ENCODE measurements at regions not wholly inside any gene's neighbourhood (a gene's known extent, or its start where the extent isn't known, plus 50 kb on each side); places are given as distances from the start of the nearest gene placed in this dataset.

DNA sequence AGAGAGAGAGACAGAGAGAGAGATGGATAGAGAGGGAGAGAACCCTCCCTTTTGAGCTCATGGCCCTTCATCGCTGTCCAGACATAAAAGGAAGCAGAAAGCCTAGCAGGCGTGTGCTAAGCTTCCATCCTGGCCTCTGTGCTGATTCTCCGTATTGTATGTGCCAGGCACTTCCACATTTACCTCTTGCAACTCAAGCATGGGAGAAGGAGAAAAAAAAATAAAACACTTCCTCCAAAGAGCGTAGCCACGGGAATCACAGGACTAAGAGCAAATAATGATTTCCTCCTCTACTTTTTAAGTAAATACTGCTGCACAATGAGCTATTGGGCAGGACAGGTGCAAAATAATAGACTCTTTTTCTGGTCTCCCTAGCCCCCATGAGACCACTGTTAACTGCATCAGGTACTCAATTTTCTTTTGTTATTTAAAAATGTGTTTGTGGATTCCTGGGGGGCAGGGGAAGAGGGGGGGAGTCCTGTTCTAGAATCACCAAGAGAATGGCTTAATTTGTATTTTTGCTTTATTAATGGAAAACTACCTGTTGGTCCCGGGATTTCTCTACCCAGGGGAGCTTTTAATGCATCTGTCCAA is 154.3 kb downstream of the NXPE2 start:
- Histone ChIP-seq H3K9me2 (replicated peaks; ENCODE audit: insufficient read depth) (no peaks in the 10 kb centered on the region), H2AFZ (no peak overlapping the region), H3K9me3 (ENCODE audit: low read depth) (no peaks in the 10 kb centered on the region), H3K27me3 (peaks cover 8% of the 10 kb centered on the region), H3K4me3 (no peak overlapping the region), H3K27ac (no peak overlapping the region), H3K4me1 (ENCODE audit: insufficient read depth) (no peaks in the 10 kb centered on the region), H3K36me3 (replicated peaks; ENCODE audit: insufficient read depth, low read depth) (no peaks in the 10 kb centered on the region), H4K20me1 (ENCODE audit: insufficient read depth, poor library complexity, severe bottlenecking) (no peaks in the 10 kb centered on the region), H3K4me2 (peak overlapping the region; percentile 28), H3K79me2 (no peaks in the 10 kb centered on the region)
- WGBS (ENCODE audit: low lambda C conversion rate, missing lambda C conversion rate) = 24% methylated on average over 6 of the region's 6 CpGs
- no peak for TF ChIP-seq EZH2phosphoT487 (IDR thresholded peaks at IDR 0.05; ENCODE audit: low read depth, severe bottlenecking, unreplicated experiment)
- TF ChIP-seq, protein P1, sequence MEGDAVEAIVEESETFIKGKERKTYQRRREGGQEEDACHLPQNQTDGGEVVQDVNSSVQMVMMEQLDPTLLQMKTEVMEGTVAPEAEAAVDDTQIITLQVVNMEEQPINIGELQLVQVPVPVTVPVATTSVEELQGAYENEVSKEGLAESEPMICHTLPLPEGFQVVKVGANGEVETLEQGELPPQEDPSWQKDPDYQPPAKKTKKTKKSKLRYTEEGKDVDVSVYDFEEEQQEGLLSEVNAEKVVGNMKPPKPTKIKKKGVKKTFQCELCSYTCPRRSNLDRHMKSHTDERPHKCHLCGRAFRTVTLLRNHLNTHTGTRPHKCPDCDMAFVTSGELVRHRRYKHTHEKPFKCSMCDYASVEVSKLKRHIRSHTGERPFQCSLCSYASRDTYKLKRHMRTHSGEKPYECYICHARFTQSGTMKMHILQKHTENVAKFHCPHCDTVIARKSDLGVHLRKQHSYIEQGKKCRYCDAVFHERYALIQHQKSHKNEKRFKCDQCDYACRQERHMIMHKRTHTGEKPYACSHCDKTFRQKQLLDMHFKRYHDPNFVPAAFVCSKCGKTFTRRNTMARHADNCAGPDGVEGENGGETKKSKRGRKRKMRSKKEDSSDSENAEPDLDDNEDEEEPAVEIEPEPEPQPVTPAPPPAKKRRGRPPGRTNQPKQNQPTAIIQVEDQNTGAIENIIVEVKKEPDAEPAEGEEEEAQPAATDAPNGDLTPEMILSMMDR (IDR thresholded peaks at IDR 0.05; ENCODE audit: poor library complexity) = no peak
- TF ChIP-seq EZH2 (IDR thresholded peaks at IDR 0.05; ENCODE audit: borderline replicate concordance) = no peak
- peak; percentile 24 for DNase-seq (ENCODE audit: low spot score)

DNA sequence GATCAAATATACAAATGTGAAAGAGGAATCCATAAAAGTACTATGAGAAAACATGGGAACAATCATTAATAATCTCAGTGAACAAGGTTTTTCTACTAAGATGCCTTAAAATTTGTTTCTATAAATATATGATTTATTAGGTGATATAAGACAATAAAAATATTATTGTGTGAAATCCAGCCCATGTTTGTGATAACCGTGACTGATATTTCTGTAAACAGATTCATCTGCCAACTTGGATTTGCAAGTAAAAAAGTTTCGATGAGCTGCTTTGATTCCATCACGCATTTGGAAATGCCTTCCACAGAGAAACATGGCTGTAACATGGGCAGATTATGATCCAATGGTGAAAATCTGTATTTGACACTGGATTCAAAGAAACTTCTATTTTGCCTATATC is 157.8 kb downstream of the NXPE2 start:
- Histone ChIP-seq H3K9me3 (ENCODE audit: low read depth) (no peaks in the 10 kb centered on the region), H3K4me3 (no peak overlapping the region), H2AFZ (no peak overlapping the region), H4K20me1 (ENCODE audit: insufficient read depth, poor library complexity, severe bottlenecking) (no peaks in the 10 kb centered on the region), H3K4me1 (ENCODE audit: insufficient read depth) (no peaks in the 10 kb centered on the region), H3K27me3 (no peaks in the 10 kb centered on the region), H3K36me3 (replicated peaks; ENCODE audit: insufficient read depth, low read depth) (no peaks in the 10 kb centered on the region), H3K4me2 (no peak overlapping the region), H3K9me2 (replicated peaks; ENCODE audit: insufficient read depth) (no peaks in the 10 kb centered on the region), H3K79me2 (no peaks in the 10 kb centered on the region), H3K27ac (no peak overlapping the region)
- TF ChIP-seq EZH2 (IDR thresholded peaks at IDR 0.05; ENCODE audit: borderline replicate concordance) (no peak), EZH2phosphoT487 (IDR thresholded peaks at IDR 0.05; ENCODE audit: low read depth, severe bottlenecking, unreplicated experiment) (no peak)
- TF ChIP-seq, protein P1 (IDR thresholded peaks at IDR 0.05; ENCODE audit: poor library complexity) = no peak
- no peak for DNase-seq (ENCODE audit: low spot score)
- 79% methylated on average over 3 of the region's 3 CpGs for WGBS (ENCODE audit: low lambda C conversion rate, missing lambda C conversion rate)

- H3K79me2 ChIP-seq = no peaks in the 10 kb centered on the region
- H3K4me3 ChIP-seq = no peak overlapping the region
- H4K20me1 ChIP-seq (ENCODE audit: insufficient read depth, poor library complexity, severe bottlenecking) = no peaks in the 10 kb centered on the region
- H3K9me3 ChIP-seq (ENCODE audit: low read depth) = no peaks in the 10 kb centered on the region
- H2AFZ ChIP-seq = no peak overlapping the region
- no peak overlapping the region for H3K27ac ChIP-seq
- DNase-seq (ENCODE audit: low spot score) = no peak
- 97% methylated on average over 1 of the region's 1 CpG for WGBS (ENCODE audit: low lambda C conversion rate, missing lambda C conversion rate)
- no peaks in the 10 kb centered on the region for H3K4me1 ChIP-seq (ENCODE audit: insufficient read depth)
- TF ChIP-seq EZH2phosphoT487 (IDR thresholded peaks at IDR 0.05; ENCODE audit: low read depth, severe bottlenecking, unreplicated experiment) (no peak), EZH2 (IDR thresholded peaks at IDR 0.05; ENCODE audit: borderline replicate concordance) (no peak)
- no peak overlapping the region for H3K4me2 ChIP-seq
- no peaks in the 10 kb centered on the region for H3K36me3 ChIP-seq (replicated peaks; ENCODE audit: insufficient read depth, low read depth)
- H3K27me3 ChIP-seq = peaks cover 8% of the 10 kb centered on the region
- no peaks in the 10 kb centered on the region for H3K9me2 ChIP-seq (replicated peaks; ENCODE audit: insufficient read depth)
Observed at GRCh38 chr11:114844896-114845295, 166.6 kb downstream of the NXPE2 start.

GRCh38 chr11:114845766-114846415 is 167.6 kb downstream of the NXPE2 start:
- Histone ChIP-seq H3K27ac (no peak overlapping the region), H3K79me2 (no peaks in the 10 kb centered on the region), H4K20me1 (ENCODE audit: insufficient read depth, poor library complexity, severe bottlenecking) (no peaks in the 10 kb centered on the region), H3K9me3 (ENCODE audit: low read depth) (no peaks in the 10 kb centered on the region), H3K27me3 (peaks cover 8% of the 10 kb centered on the region), H3K36me3 (replicated peaks; ENCODE audit: insufficient read depth, low read depth) (no peaks in the 10 kb centered on the region), H3K4me2 (no peak overlapping the region), H3K4me1 (ENCODE audit: insufficient read depth) (no peaks in the 10 kb centered on the region), H2AFZ (no peak overlapping the region), H3K9me2 (replicated peaks; ENCODE audit: insufficient read depth) (no peaks in the 10 kb centered on the region), H3K4me3 (no peak overlapping the region)
- TF ChIP-seq, protein P1 (IDR thresholded peaks at IDR 0.05; ENCODE audit: poor library complexity) = no peak
- TF ChIP-seq EZH2phosphoT487 (IDR thresholded peaks at IDR 0.05; ENCODE audit: low read depth, severe bottlenecking, unreplicated experiment) (no peak), EZH2 (IDR thresholded peaks at IDR 0.05; ENCODE audit: borderline replicate concordance) (no peak)
- WGBS (ENCODE audit: low lambda C conversion rate, missing lambda C conversion rate) = 83% methylated on average over 4 of the region's 4 CpGs
- no peak for DNase-seq (ENCODE audit: low spot score)
